ENCODE measurements at regions not wholly inside any gene's neighbourhood (a gene's known extent, or its start where the extent isn't known, plus 50 kb on each side); places are given as distances from the start of the nearest gene placed in this dataset.

DNA sequence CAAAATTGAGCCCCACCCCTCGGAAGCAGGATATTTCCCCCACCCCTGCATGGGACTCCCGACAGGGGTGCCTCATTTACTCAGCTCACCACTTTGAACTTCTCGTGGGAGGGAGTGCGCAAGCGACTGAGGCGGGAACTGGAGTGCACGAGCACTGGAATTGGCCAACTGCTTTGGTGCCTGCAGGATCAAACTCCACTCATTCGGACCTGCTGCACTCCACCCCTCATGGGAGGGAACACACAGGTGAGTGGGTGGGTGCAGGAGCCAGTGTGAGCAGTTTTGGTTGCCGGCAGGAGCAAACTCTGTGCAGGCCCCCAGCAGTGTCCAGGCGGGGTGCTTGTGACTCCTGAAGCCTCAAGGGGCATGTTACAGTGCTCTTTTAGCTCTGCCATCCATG, 301.2 kb downstream of the TUSC1 start:
- TF ChIP-seq, protein P1, sequence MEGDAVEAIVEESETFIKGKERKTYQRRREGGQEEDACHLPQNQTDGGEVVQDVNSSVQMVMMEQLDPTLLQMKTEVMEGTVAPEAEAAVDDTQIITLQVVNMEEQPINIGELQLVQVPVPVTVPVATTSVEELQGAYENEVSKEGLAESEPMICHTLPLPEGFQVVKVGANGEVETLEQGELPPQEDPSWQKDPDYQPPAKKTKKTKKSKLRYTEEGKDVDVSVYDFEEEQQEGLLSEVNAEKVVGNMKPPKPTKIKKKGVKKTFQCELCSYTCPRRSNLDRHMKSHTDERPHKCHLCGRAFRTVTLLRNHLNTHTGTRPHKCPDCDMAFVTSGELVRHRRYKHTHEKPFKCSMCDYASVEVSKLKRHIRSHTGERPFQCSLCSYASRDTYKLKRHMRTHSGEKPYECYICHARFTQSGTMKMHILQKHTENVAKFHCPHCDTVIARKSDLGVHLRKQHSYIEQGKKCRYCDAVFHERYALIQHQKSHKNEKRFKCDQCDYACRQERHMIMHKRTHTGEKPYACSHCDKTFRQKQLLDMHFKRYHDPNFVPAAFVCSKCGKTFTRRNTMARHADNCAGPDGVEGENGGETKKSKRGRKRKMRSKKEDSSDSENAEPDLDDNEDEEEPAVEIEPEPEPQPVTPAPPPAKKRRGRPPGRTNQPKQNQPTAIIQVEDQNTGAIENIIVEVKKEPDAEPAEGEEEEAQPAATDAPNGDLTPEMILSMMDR (conservative IDR thresholded peaks at IDR 0.05; ENCODE audit: low read depth, low read length): no peak
- TF ChIP-seq EZH2 (IDR thresholded peaks at IDR 0.05; ENCODE audit: borderline replicate concordance, low read depth, low read length, poor library complexity, severe bottlenecking): no peak

All from A673 (cell line).